ENCODE measurements at regions not wholly inside any gene's neighbourhood (a gene's known extent, or its start where the extent isn't known, plus 50 kb on each side); places are given as distances from the start of the nearest gene placed in this dataset.

GRCh38 chr3:39712413-39713048 lies 96.9 kb upstream of the MYRIP start:
- TF ChIP-seq, protein P1, sequence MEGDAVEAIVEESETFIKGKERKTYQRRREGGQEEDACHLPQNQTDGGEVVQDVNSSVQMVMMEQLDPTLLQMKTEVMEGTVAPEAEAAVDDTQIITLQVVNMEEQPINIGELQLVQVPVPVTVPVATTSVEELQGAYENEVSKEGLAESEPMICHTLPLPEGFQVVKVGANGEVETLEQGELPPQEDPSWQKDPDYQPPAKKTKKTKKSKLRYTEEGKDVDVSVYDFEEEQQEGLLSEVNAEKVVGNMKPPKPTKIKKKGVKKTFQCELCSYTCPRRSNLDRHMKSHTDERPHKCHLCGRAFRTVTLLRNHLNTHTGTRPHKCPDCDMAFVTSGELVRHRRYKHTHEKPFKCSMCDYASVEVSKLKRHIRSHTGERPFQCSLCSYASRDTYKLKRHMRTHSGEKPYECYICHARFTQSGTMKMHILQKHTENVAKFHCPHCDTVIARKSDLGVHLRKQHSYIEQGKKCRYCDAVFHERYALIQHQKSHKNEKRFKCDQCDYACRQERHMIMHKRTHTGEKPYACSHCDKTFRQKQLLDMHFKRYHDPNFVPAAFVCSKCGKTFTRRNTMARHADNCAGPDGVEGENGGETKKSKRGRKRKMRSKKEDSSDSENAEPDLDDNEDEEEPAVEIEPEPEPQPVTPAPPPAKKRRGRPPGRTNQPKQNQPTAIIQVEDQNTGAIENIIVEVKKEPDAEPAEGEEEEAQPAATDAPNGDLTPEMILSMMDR (IDR thresholded peaks at IDR 0.05; ENCODE audit: insufficient read depth, low read depth, low read length) = no peak
- no peak for TF ChIP-seq EZH2 (IDR thresholded peaks at IDR 0.05; ENCODE audit: insufficient read depth, low read length)

Measured in astrocyte (in vitro differentiated cells and primary cell).